ENCODE measurements at regions not wholly inside any gene's neighbourhood (a gene's known extent, or its start where the extent isn't known, plus 50 kb on each side); places are given as distances from the start of the nearest gene placed in this dataset. TPM values are rescaled to one million over a fixed set of nuclear protein-coding genes. Genes with fewer than 3 reads are reported as not detected.
"Not testable (repeated sequence)": the region's sequence is repeated elsewhere in the genome, so short reads cannot be mapped to it uniquely, and the experiment has no call there.

DNA sequence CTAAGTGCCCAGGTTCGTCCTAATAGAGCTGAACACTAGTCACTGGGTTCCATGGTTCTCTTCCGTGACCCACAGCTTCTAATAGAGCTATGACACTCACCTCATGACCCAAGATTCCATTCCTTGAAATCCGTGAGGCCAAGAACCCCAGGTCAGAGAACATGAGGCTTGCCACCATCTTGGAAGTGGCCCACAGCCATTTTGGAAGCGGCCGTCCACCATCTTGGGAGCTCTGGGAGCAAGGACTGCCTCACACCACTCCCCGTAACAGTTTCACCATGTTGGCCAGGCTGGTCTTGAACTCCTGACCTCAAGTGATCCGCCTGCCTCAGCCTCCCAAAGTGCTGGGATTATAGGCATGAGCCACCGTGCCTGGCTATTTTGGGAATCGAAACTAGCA, 75.0 kb upstream of the MTAP start:
- H3K4me3 ChIP-seq (ENCODE audit: low read depth, low read length) = not testable (repeated sequence)
- WGBS = 84% methylated on average over 9 of the region's 9 CpGs

DNA sequence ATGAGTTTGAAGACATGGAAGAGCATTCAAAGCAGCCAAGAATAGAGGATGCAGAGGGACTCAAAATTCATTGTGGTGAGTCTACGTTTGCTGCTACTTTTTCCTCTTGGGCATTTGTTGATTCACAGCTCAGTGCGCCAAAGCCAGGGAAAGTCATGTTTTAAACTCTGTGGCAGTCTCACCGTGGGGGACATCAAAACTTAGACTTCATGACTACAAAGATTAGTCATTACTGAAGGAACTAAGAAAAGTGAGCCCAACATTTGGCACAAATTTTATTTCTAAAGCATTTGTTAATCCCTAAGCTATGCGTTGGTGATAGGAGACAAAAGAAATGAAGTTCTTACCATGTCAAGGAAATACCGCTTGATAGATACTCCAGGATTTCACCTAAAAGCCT, 73.7 kb upstream of the MTAP start:
- DNase-seq (ENCODE audit: extremely low spot score) = no peak
- Histone ChIP-seq H3K36me3 (ENCODE audit: insufficient read depth) (no peaks in the 10 kb centered on the region), H3K27ac (ENCODE audit: low read depth) (no peak overlapping the region), H3K4me3 (ENCODE audit: low read depth, low read length) (no peak overlapping the region), H3K4me1 (ENCODE audit: insufficient read depth) (no peaks in the 10 kb centered on the region)
- 72% methylated on average over 5 of the region's 5 CpGs for WGBS

More for the DNA sequence above, 75.0 kb upstream of the MTAP start:
- not testable (repeated sequence) for H3K36me3 ChIP-seq (ENCODE audit: insufficient read depth); H3K27ac ChIP-seq (ENCODE audit: low read depth); H3K4me1 ChIP-seq (ENCODE audit: insufficient read depth); DNase-seq (ENCODE audit: extremely low spot score)

DNA sequence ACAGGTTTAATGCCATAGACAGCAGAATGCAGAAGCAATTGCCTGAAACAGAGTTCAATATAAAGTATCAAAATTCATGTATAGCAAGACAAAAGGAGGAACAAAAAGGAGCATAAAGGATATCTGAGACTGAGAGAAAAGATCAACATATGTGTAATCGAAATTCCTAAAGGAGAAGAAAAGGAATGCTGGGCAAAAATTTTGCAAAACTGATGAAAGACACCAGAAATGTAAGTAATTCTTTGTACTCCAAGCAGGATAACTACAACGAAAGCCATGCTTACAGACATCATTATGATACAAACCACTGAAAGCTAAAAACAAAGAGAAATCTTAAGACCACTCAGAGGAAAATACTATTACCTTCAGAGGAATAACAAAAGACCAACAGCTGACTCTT, 72.8 kb upstream of the MTAP start:
- no peaks in the 10 kb centered on the region for H3K4me1 ChIP-seq (ENCODE audit: insufficient read depth)
- no peak overlapping the region for H3K4me3 ChIP-seq (ENCODE audit: low read depth, low read length)
- WGBS = 72% methylated on average over 2 of the region's 2 CpGs
- no peaks in the 10 kb centered on the region for H3K36me3 ChIP-seq (ENCODE audit: insufficient read depth)
- DNase-seq (ENCODE audit: extremely low spot score) = no peak
- no peak overlapping the region for H3K27ac ChIP-seq (ENCODE audit: low read depth)

DNA sequence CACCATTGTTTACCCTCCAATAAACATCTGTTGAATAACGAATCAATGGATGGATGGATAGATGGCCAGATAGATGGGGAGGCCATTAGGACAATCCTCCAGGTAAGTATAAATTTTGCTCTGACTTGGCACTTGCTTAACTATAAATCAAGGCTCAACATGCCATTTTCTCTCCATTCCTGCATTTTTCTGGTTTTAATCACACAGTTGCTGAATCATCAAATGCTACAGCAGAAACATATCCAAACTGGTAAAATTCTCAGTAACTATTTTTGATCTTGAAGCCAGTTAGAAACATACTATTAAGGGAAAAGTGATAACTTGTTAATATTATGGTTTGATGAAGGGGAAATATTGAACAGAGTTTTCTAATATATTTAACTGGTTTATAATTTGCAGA, 71.5 kb upstream of the MTAP start:
- no peaks in the 10 kb centered on the region for H3K4me1 ChIP-seq (ENCODE audit: insufficient read depth)
- WGBS = 29% methylated on average over 1 of the region's 1 CpG
- H3K27ac ChIP-seq (ENCODE audit: low read depth) = no peak overlapping the region
- H3K36me3 ChIP-seq (ENCODE audit: insufficient read depth) = no peaks in the 10 kb centered on the region
- H3K4me3 ChIP-seq (ENCODE audit: low read depth, low read length) = no peak overlapping the region
- no peak for DNase-seq (ENCODE audit: extremely low spot score)

DNA sequence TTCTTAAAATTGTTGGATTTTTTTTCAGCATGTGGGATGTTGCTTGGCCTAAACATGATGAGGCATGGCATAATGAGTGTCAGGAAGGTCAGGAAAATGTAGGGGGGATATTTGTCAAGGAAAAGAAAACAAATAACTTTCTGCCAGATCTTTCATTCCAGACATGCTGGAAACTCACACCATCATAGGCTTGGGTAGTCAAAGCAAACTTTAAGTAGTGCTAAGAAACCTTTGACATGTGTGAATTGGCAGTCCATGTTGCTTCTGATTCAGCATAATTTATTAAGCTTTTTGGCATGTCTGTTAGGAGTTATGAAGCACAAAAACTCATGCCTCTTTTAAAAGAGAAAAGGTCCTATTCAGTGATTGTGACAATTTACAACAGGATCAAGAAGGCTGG, 61.3 kb upstream of the MTAP start:
- Histone ChIP-seq H3K36me3 (ENCODE audit: insufficient read depth) (no peaks in the 10 kb centered on the region), H3K27ac (ENCODE audit: low read depth) (no peak overlapping the region), H3K4me3 (ENCODE audit: low read depth, low read length) (no peak overlapping the region), H3K4me1 (ENCODE audit: insufficient read depth) (no peaks in the 10 kb centered on the region)
- DNase-seq (ENCODE audit: extremely low spot score) = no peak

DNA sequence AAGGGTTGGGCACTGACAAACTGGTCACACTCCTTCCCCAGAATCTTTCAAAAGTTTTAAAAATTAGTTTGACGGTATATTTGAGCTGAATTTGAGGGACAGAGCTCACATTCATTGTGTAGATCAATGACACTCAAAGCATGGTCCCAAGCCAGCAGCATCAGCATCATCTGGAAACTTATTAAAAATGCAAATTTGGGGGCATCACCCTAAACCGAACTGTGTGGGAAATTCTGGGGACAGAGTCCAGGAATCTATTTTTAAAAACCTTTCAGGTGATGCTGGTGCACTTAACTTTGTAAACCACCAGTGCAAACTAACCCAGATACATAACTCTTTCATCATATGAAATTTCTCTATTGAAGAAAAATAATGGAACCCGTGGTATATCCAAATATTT, 58.1 kb upstream of the MTAP start:
- 35% methylated on average over 3 of the region's 3 CpGs for WGBS
- DNase-seq (ENCODE audit: extremely low spot score) = no peak
- Histone ChIP-seq H3K36me3 (ENCODE audit: insufficient read depth) (no peaks in the 10 kb centered on the region), H3K4me3 (ENCODE audit: low read depth, low read length) (no peak overlapping the region), H3K27ac (ENCODE audit: low read depth) (no peak overlapping the region), H3K4me1 (ENCODE audit: insufficient read depth) (no peaks in the 10 kb centered on the region)

DNA sequence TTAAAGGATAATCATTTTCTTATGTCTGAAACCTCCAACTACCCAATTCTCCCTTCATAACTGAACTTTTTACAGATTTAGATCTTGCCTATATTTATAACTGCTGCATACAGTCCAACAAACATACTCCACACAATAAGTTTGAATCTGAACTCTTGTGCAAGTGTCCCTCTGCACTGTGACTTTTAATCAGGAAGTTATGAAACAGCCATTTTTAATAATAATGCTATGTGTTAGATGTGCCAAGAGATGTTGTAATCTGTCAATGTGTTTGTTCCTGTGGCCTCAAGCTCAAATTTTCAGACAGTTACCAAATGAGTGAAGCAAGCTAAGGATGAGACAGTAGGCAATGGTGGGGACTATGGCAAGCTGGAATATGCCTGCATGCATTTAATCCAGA, 57.6 kb upstream of the MTAP start:
- no peak overlapping the region for H3K27ac ChIP-seq (ENCODE audit: low read depth)
- H3K4me1 ChIP-seq (ENCODE audit: insufficient read depth) = no peaks in the 10 kb centered on the region
- no peaks in the 10 kb centered on the region for H3K36me3 ChIP-seq (ENCODE audit: insufficient read depth)
- no peak for DNase-seq (ENCODE audit: extremely low spot score)
- H3K4me3 ChIP-seq (ENCODE audit: low read depth, low read length) = no peak overlapping the region

DNA sequence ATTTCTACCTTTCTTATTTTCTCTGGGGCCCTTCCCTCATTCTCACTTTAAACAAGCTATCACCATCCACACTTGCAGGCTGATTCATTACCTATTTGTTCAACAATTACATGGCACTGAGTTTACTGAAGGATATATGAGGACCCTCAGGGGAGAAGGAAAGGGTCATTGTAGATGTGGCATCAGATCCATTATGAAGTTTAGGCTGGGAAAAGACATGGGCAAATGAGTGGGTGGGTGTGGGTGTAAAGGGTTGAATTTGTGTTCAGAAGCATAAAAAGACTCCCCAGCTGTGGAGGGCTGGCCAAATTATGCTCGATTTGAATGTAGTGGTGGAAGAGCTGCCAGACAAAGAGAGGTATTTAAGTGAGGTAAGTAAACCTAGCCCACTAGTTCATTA, 55.9 kb upstream of the MTAP start:
- WGBS = 46% methylated on average over 1 of the region's 1 CpG
- Histone ChIP-seq H3K4me3 (ENCODE audit: low read depth, low read length) (no peak overlapping the region), H3K36me3 (ENCODE audit: insufficient read depth) (no peaks in the 10 kb centered on the region), H3K4me1 (ENCODE audit: insufficient read depth) (no peaks in the 10 kb centered on the region), H3K27ac (ENCODE audit: low read depth) (no peak overlapping the region)
- no peak for DNase-seq (ENCODE audit: extremely low spot score)

DNA sequence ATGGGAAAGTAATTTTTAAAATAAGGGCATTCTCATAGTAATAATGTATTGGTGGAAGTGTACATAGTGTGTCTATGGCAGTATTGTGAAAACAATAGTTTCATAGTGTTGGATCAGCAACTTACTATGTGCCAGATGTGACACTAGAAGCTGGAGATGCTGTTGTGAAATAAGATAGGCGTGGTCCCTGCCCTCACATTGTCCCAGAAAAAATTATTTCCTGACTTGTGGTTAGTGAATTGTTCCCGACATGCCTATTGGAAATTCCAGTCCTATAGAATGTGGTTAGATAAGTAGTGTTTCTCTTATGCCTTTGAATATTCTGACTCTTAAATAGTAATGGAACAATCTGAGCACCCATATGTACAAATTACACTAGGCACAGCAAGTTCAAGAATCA, 55.3 kb upstream of the MTAP start:
- no peak for DNase-seq (ENCODE audit: extremely low spot score)
- H3K27ac ChIP-seq (ENCODE audit: low read depth) = no peak overlapping the region
- H3K4me3 ChIP-seq (ENCODE audit: low read depth, low read length) = no peak overlapping the region
- H3K4me1 ChIP-seq (ENCODE audit: insufficient read depth) = no peaks in the 10 kb centered on the region
- H3K36me3 ChIP-seq (ENCODE audit: insufficient read depth) = no peaks in the 10 kb centered on the region
- WGBS = 42% methylated on average over 2 of the region's 2 CpGs

DNA sequence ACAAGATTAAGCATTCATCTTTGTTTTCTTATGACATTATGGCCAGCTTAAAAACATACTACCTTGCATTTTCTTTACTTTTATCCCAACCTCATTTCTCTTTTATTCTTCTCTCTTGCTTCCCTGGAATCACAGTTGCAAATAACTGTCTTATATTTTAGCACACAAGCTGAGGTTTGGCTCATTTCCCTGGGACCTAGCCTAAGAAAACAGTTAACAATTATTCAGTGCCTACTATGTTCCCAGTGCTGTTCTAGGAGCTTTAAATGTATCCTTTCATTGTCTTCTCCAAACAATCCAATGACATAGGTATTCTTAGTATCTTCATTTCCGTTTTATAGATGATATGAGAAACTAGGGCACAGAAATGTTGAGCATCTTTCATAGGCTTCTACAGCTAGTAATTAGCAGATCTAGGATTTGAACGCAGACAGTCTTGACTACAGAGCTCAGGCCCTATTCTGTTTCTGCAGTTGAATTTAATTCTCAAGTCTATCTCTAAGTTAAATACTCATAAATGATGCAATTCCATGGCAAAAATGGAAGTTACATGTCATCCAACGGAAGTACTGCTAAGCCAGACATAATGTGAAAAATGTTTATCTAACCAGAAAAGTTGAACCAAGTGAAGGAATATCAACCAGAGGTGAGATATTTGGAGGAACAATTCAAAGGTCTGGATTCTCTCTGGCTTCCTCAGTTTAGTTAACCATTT, 52.3 kb upstream of the MTAP start:
- H3K27ac ChIP-seq (ENCODE audit: low read depth) = no peak overlapping the region
- H3K36me3 ChIP-seq (ENCODE audit: insufficient read depth) = no peaks in the 10 kb centered on the region
- H3K4me1 ChIP-seq (ENCODE audit: insufficient read depth) = no peaks in the 10 kb centered on the region
- H3K4me3 ChIP-seq (ENCODE audit: low read depth, low read length) = no peak overlapping the region
- 46% methylated on average over 3 of the region's 3 CpGs for WGBS
- no peak for DNase-seq (ENCODE audit: extremely low spot score)

DNA sequence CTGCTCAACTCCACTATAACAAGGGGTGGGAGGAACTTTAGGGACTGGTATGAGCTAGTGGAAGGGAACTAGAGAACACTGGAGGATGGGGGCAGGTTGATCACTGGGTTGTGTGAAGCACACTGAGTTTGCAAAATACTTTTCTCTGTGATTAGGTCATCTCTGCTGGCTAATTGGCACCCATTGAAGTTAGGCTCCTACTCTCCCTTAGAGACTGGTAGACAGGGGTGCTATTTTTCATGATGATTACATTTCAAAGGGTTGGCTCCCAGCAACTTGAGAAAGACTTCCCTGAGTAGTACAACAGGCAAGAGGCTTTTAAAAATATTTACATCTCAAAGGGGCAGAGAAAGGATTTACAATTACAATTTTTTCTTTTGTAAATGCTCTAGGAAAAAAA, 50.4 kb upstream of the MTAP start:
- Histone ChIP-seq H3K27ac (ENCODE audit: low read depth) (no peak overlapping the region), H3K4me1 (ENCODE audit: insufficient read depth) (no peaks in the 10 kb centered on the region), H3K36me3 (ENCODE audit: insufficient read depth) (no peaks in the 10 kb centered on the region), H3K4me3 (ENCODE audit: low read depth, low read length) (no peak overlapping the region)
- no peak for DNase-seq (ENCODE audit: extremely low spot score)

Small RNAs in the stretch of these regions (small RNA-seq; reads per million reads assigned to genes)
- gene RN7SL151P = not detected
